WTC11 (cell line): ENCODE measurements at regions not wholly inside any gene's neighbourhood (a gene's known extent, or its start where the extent isn't known, plus 50 kb on each side); places are given as distances from the start of the nearest gene placed in this dataset.

Source experiments
- ATAC-seq: fragments of 200-7000 bp; cut with Tn5 transposase; 2 replicates; pipeline ENCODE4 v1.10.0; 2021; ENCODE audit warnings: mild to moderate bottlenecking, moderate library complexity
- CTCF ChIA-PET: fragments of 300-600 bp; sonication (Branson Sonifier 250); formaldehyde crosslinking; loops from one replicate; lab custom pipeline; 2021; ENCODE audit warnings: antibody characterized with exemption; lab: Charles Lee
- POLR2A ChIA-PET: fragments of 350-600 bp; sonication (Branson Sonifier 250); formaldehyde crosslinking; loops from one replicate; lab custom pipeline; 2021; ENCODE audit warnings: antibody characterized with exemption; lab: Charles Lee
- DNase-seq: peaks from one replicate; pipeline ENCODE4 v3.0.0; 2021; ENCODE audit warnings: low spot score
- H3K27ac Mint-ChIP-seq: 2 replicates; pipeline ENCODE4 v1.8.0; 2021; ENCODE audit warnings: mixed read lengths
- H3K27me3 Mint-ChIP-seq: 2 replicates; pipeline ENCODE4 v1.8.0; 2021; ENCODE audit warnings: low read depth, mild to moderate bottlenecking, moderate library complexity, mixed read lengths
- H3K36me3 Mint-ChIP-seq: 2 replicates; pipeline ENCODE4 v1.8.0; 2021; ENCODE audit warnings: mixed read lengths
- H3K4me1 Mint-ChIP-seq: 2 replicates; pipeline ENCODE4 v1.8.0; 2022; ENCODE audit warnings: mixed read lengths
- H3K4me3 Mint-ChIP-seq: 2 replicates; pipeline ENCODE4 v1.8.0; 2021; ENCODE audit warnings: mild to moderate bottlenecking, moderate library complexity, mixed read lengths
- H3K9me3 Mint-ChIP-seq: 2 replicates; pipeline ENCODE4 v1.8.0; 2021; ENCODE audit warnings: mixed read lengths
- ATF6 ChIP-seq: sonication (generic); formaldehyde crosslinking; IDR thresholded peaks from 2 replicates; pipeline ENCODE4 v1.8.1; 2023; ENCODE audit warnings: mild to moderate bottlenecking, missing genetic modification reagents
- E2F1 ChIP-seq: sonication (generic); formaldehyde crosslinking; IDR thresholded peaks from 2 replicates; pipeline ENCODE4 v1.8.0; 2022; ENCODE audit warnings: mild to moderate bottlenecking, missing genetic modification reagents
- E2F5 ChIP-seq: sonication (generic); formaldehyde crosslinking; IDR thresholded peaks from 2 replicates; pipeline ENCODE4 v1.8.1; 2022; ENCODE audit warnings: mild to moderate bottlenecking, moderate library complexity, missing genetic modification reagents
- ESRRA ChIP-seq: sonication (generic); formaldehyde crosslinking; IDR thresholded peaks from 2 replicates; pipeline ENCODE4 v1.8.1; 2022; ENCODE audit warnings: mild to moderate bottlenecking, missing genetic modification reagents, borderline replicate concordance
- GRHL2 ChIP-seq: fragments of 250-450 bp; sonication (Bioruptor Pico); IDR thresholded peaks from 2 replicates; pipeline ENCODE4 v1.8.0; 2022; ENCODE audit warnings: mild to moderate bottlenecking, moderate library complexity; ENCODE audit not compliant: insufficient replicate concordance, severe bottlenecking
- HMGA2 ChIP-seq: fragments of 250-450 bp; sonication (Bioruptor Pico); IDR thresholded peaks from 2 replicates; pipeline ENCODE4 v1.4.0; 2021; ENCODE audit warnings: mild to moderate bottlenecking, moderate library complexity
- NFE2L1 ChIP-seq: sonication (generic); formaldehyde crosslinking; IDR thresholded peaks from 2 replicates; pipeline ENCODE4 v1.8.1; 2023; ENCODE audit warnings: missing genetic modification reagents
- NR2C2 ChIP-seq: sonication (generic); formaldehyde crosslinking; IDR thresholded peaks from 2 replicates; pipeline ENCODE4 v1.8.0; 2022; ENCODE audit warnings: mild to moderate bottlenecking, missing genetic modification reagents
- RORB ChIP-seq: fragments of 250-450 bp; sonication (Bioruptor Pico); IDR thresholded peaks from 2 replicates; pipeline ENCODE4 v1.9.0; 2021; ENCODE audit warnings: mild to moderate bottlenecking
- SMAD4 ChIP-seq: sonication (generic); formaldehyde crosslinking; IDR thresholded peaks from 2 replicates; pipeline ENCODE4 v1.8.0; 2022; ENCODE audit warnings: mild to moderate bottlenecking, missing genetic modification reagents
- STAT6 ChIP-seq: sonication (generic); formaldehyde crosslinking; conservative IDR thresholded peaks from 2 replicates; pipeline ENCODE4 v1.8.1; 2023; ENCODE audit warnings: mild to moderate bottlenecking, low read depth, missing genetic modification reagents, moderate library complexity
- ZNF138 ChIP-seq: sonication (generic); formaldehyde crosslinking; conservative IDR thresholded peaks from 2 replicates; pipeline ENCODE4 v1.8.1; 2022; ENCODE audit warnings: mild to moderate bottlenecking, moderate library complexity, missing genetic modification reagents
- ZNF317 ChIP-seq: sonication (generic); formaldehyde crosslinking; IDR thresholded peaks from 2 replicates; pipeline ENCODE4 v1.8.1; 2023; ENCODE audit warnings: low read depth, mild to moderate bottlenecking, moderate library complexity, missing genetic modification reagents, borderline replicate concordance
- ZNF396 ChIP-seq: fragments of 250-450 bp; sonication (Bioruptor Pico); IDR thresholded peaks from 2 replicates; pipeline ENCODE4 v1.8.0; 2021; ENCODE audit warnings: mild to moderate bottlenecking, moderate library complexity, borderline replicate concordance
- TF ChIP-seq, protein P1 (sequence below): sonication (generic); formaldehyde crosslinking; IDR thresholded peaks from 2 replicates; pipeline ENCODE4 v1.8.1; 2023; ENCODE audit warnings: mild to moderate bottlenecking, missing genetic modification reagents
- TF ChIP-seq, protein P2 (sequence below): sonication (generic); formaldehyde crosslinking; IDR thresholded peaks from 2 replicates; pipeline ENCODE4 v1.8.1; 2022; ENCODE audit warnings: low read depth, mild to moderate bottlenecking, moderate library complexity, missing genetic modification reagents, borderline replicate concordance

GRCh38 chr2:228747483-228747882 lies 523.6 kb downstream of the PID1 start:
- TF ChIP-seq STAT6 (CRISPR knock-in tag) (no peak), E2F5 (no peak), ATF6 (CRISPR knock-in tag) (no peak), RORB (CRISPR knock-in tag) (no peak), HMGA2 (CRISPR knock-in tag) (no peak), NR2C2 (CRISPR knock-in tag) (no peak), ESRRA (CRISPR knock-in tag) (no peak), ZNF138 (CRISPR knock-in tag) (no peak), NFE2L1 (CRISPR knock-in tag) (no peak), GRHL2 (no peak), ZNF317 (CRISPR knock-in tag) (no peak)
- TF ChIP-seq, protein P1, sequence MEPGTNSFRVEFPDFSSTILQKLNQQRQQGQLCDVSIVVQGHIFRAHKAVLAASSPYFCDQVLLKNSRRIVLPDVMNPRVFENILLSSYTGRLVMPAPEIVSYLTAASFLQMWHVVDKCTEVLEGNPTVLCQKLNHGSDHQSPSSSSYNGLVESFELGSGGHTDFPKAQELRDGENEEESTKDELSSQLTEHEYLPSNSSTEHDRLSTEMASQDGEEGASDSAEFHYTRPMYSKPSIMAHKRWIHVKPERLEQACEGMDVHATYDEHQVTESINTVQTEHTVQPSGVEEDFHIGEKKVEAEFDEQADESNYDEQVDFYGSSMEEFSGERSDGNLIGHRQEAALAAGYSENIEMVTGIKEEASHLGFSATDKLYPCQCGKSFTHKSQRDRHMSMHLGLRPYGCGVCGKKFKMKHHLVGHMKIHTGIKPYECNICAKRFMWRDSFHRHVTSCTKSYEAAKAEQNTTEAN (CRISPR knock-in tag), result no peak
- TF ChIP-seq, protein P2, sequence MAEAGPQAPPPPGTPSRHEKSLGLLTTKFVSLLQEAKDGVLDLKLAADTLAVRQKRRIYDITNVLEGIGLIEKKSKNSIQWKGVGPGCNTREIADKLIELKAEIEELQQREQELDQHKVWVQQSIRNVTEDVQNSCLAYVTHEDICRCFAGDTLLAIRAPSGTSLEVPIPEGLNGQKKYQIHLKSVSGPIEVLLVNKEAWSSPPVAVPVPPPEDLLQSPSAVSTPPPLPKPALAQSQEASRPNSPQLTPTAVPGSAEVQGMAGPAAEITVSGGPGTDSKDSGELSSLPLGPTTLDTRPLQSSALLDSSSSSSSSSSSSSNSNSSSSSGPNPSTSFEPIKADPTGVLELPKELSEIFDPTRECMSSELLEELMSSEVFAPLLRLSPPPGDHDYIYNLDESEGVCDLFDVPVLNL (CRISPR knock-in tag), result no peak
- Mint-ChIP-seq H3K27ac (no peak overlapping the region), H3K4me3 (no peak overlapping the region), H3K27me3 (no peaks in the 10 kb centered on the region), H3K4me1 (peaks cover 7% of the 10 kb centered on the region), H3K9me3 (no peaks in the 10 kb centered on the region), H3K36me3 (no peaks in the 10 kb centered on the region)
- ChIA-PET CTCF (no interaction called here), POLR2A (no interaction called here)
- no peak for DNase-seq
- ATAC-seq, result no peak

DNA sequence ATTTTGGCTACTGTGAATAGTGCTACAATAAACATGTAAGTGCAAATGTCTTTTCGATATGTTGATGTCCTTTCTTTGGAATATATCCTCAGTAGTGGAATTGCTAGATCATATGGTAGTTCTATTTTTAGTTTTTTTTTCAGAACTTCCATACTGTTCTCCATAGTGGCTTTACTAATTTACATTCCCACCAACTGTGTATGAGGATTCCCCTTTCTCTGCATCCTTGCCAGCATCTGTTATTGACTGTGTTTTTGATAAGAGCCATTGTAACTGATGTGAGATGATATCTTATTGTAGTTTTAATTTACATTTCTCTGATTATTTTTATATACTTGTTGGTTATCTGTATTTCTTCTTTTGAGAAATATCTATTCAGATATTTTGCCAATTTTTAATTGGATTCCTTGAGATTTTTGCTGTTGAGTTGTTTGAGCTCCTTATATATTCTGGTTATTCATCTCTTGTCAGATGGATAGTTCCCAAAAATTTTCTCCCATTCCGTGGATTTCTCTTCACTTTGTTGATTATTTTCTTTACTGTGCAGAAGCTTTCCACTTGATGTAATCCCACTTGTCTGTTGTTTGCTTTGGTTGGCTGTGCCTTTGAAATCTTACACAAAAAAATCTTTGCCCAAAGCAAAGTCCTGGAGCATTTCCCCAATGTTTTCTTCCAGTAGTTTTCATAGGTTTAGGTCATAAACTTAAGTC lies 532.3 kb downstream of the PID1 start:
- DNase-seq, result no peak
- POLR2A ChIA-PET, result no interaction called here
- 0 out of 2 replicates have a peak, but pooled peaks cover 4% of the 10 kb centered on the region for H3K9me3 Mint-ChIP-seq

More for the DNA sequence above, 532.3 kb downstream of the PID1 start:
- no peaks in the 10 kb centered on the region for H3K27me3 Mint-ChIP-seq
- H3K27ac Mint-ChIP-seq, result no peak overlapping the region
- ATAC-seq, result no peak
- no peaks in the 10 kb centered on the region for H3K4me1 Mint-ChIP-seq
- CTCF ChIA-PET, result interaction anchor here (0.6 to 1.1 kb wide), 2 partner anchors 1081 to 1295 kb away, joined by 3 to 6 read pairs; no protein-coding TSS in a partner anchor
- H3K4me3 Mint-ChIP-seq, result no peak overlapping the region
- TF ChIP-seq SMAD4 (CRISPR knock-in tag), result no peak
- TF ChIP-seq ZNF396 (CRISPR knock-in tag), result no peak
- TF ChIP-seq E2F1 (CRISPR knock-in tag), result no peak
- H3K36me3 Mint-ChIP-seq, result no peaks in the 10 kb centered on the region
